KMS-11 (cell line): ENCODE measurements at regions not wholly inside any gene's neighbourhood (a gene's known extent, or its start where the extent isn't known, plus 50 kb on each side); places are given as distances from the start of the nearest gene placed in this dataset.

Experiments
- H2AFZ ChIP-seq: fragments of 200-600 bp; sonication (generic); 2 replicates; pipeline ENCODE4 v1.6.1; 2016; ENCODE audit warnings: antibody characterized with exemption, mixed run types, low read depth
- H3K27ac ChIP-seq: fragments of 200-600 bp; sonication (generic); 2 replicates; pipeline ENCODE4 v1.6.1; 2016; ENCODE audit warnings: mild to moderate bottlenecking, mixed run types
- H3K27me3 ChIP-seq: fragments of 200-600 bp; sonication (generic); 2 replicates; pipeline ENCODE4 v1.6.1; 2017; ENCODE audit warnings: mild to moderate bottlenecking, low read depth, mixed run types, moderate library complexity; ENCODE audit not compliant: insufficient read depth
- H3K36me3 ChIP-seq: fragments of 200-600 bp; sonication (generic); 2 replicates; pipeline ENCODE4 v1.6.1; 2017; ENCODE audit warnings: mild to moderate bottlenecking, mixed run types; ENCODE audit not compliant: insufficient read depth
- H3K4me1 ChIP-seq: fragments of 200-600 bp; sonication (generic); 2 replicates; pipeline ENCODE4 v1.6.1; 2016; ENCODE audit warnings: mild to moderate bottlenecking, low read depth, mixed run types; ENCODE audit not compliant: poor library complexity, severe bottlenecking
- H3K4me2 ChIP-seq: fragments of 200-600 bp; sonication (generic); 2 replicates; pipeline ENCODE4 v1.7.0; 2016; ENCODE audit warnings: mild to moderate bottlenecking, mixed run types
- H3K4me3 ChIP-seq: fragments of 200-600 bp; sonication (generic); IDR thresholded peaks from 2 replicates; pipeline ENCODE4 v1.6.1; 2017; ENCODE audit warnings: low read depth, low read length, mixed read lengths; ENCODE audit not compliant: insufficient read depth
- H3K79me2 ChIP-seq: fragments of 200-600 bp; sonication (generic); 2 replicates; pipeline ENCODE4 v1.6.1; 2016; ENCODE audit warnings: low read depth, mixed run types; ENCODE audit not compliant: insufficient read depth
- H3K9ac ChIP-seq: fragments of 200-600 bp; sonication (generic); 2 replicates; pipeline ENCODE4 v1.6.1; 2016; ENCODE audit warnings: mild to moderate bottlenecking, mixed run types
- H4K20me1 ChIP-seq: fragments of 200-600 bp; sonication (generic); 2 replicates; pipeline ENCODE4 v1.6.1; 2016; ENCODE audit warnings: mild to moderate bottlenecking, mixed run types; ENCODE audit not compliant: insufficient read depth
- CTCF ChIP-seq: fragments of 200-600 bp; sonication (generic); conservative IDR thresholded peaks from 2 replicates; pipeline ENCODE4 v1.6.1; 2017; ENCODE audit warnings: low read depth, mild to moderate bottlenecking, antibody characterized with exemption, low read length, moderate library complexity, mixed read lengths

DNA sequence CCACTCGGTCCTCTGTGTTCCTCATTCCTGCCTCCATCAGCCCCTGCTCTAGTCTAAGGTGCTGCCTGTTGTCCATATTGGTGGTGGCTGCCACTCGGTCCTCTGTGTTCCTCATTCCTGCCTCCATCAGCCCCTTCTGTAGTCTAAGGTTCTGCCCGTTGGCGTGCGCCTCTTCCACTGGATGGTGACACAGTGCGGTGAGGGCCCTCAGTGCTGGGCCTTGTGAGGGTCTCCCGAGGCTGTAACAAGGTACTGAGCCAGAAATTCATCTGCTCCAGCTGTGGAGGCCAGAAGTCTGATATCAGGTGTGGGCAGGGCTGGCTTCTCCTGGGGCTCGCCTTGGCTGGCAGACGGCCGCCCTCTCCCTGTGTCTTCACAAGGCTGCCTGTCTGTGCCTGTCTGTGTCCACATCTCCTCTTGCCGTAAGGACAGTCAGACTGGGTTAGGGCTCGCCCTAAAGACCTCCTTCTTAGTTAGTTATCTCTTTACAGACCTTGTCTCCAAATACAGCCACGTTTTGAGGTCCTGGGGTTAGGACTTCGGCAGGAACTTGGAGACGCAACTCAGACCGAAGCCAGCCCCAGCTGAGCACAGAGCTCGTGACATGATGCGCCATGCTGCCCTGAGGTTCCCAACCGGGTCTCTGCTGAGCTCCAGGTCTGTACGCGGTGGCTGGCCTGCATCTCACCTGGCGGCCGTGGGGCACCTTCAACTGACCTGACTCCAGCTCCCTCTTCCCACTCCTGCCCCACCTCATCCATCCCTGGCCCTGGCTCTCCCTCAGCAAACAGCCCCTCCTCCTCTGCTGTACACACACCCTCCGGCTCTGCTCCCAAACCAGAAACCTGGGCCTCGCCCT, 181.4 kb upstream of the SHH start:
- Histone ChIP-seq H3K4me2 (no peak overlapping the region), H2AFZ (no peak overlapping the region)

GRCh38 chr7:155992974-155993373, 180.7 kb upstream of the SHH start:
- Histone ChIP-seq H3K36me3 (no peaks in the 10 kb centered on the region), H3K79me2 (no peaks in the 10 kb centered on the region), H2AFZ (no peak overlapping the region), H3K27me3 (no peaks in the 10 kb centered on the region; the same call in 1 of the 2 replicates), H3K4me2 (no peak overlapping the region), H4K20me1 (no peaks in the 10 kb centered on the region), H3K27ac (no peak overlapping the region), H3K4me1 (no peaks in the 10 kb centered on the region), H3K9ac (no peak overlapping the region), H3K4me3 (no peak overlapping the region)
- no peak for TF ChIP-seq CTCF

More for the DNA sequence above, 181.4 kb upstream of the SHH start:
- no peak overlapping the region for H3K4me3 ChIP-seq
- H3K9ac ChIP-seq, result no peak overlapping the region
- no peaks in the 10 kb centered on the region for H3K4me1 ChIP-seq
- H3K27me3 ChIP-seq, result no peaks in the 10 kb centered on the region; the same call in 1 of the 2 replicates
- H3K36me3 ChIP-seq, result no peaks in the 10 kb centered on the region
- no peak overlapping the region for H3K27ac ChIP-seq
- H3K79me2 ChIP-seq, result no peaks in the 10 kb centered on the region
- H4K20me1 ChIP-seq, result no peaks in the 10 kb centered on the region
- no peak for TF ChIP-seq CTCF

DNA sequence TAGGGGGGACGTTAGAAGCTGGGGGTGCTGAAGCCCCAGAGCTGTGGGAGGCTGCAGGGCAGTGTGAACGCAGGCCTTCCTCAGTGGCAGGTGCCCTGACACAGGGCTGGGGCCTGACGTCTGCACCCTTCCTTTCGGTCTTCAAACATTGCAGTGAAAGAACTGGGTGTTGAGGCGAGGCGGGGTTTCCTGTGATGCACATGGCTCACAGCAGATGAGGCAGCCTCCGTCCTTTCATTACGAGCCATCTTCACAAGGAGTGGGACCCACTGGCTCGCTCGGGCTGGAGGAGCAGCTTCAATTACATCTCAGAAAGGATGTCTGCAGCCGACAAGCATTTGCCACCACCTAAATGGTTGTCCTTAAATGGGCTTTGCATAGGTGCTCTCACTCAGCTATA, 180.3 kb upstream of the SHH start:
- Histone ChIP-seq H3K4me3 (no peak overlapping the region), H4K20me1 (no peaks in the 10 kb centered on the region), H3K4me2 (no peak overlapping the region), H3K4me1 (no peaks in the 10 kb centered on the region), H3K79me2 (no peaks in the 10 kb centered on the region), H3K27ac (no peak overlapping the region), H3K27me3 (no peaks in the 10 kb centered on the region; the same call in 1 of the 2 replicates), H2AFZ (no peak overlapping the region), H3K36me3 (no peaks in the 10 kb centered on the region), H3K9ac (no peak overlapping the region)
- TF ChIP-seq CTCF, result no peak

- no peaks in the 10 kb centered on the region for H3K36me3 ChIP-seq
- H3K4me2 ChIP-seq, result no peak overlapping the region
- H3K9ac ChIP-seq, result no peak overlapping the region
- no peaks in the 10 kb centered on the region for H3K4me1 ChIP-seq
- TF ChIP-seq CTCF, result no peak
- no peak overlapping the region for H2AFZ ChIP-seq
- H3K27me3 ChIP-seq, result no peaks in the 10 kb centered on the region; the same call in 1 of the 2 replicates
- H3K4me3 ChIP-seq, result no peak overlapping the region
- H3K79me2 ChIP-seq, result no peaks in the 10 kb centered on the region
- H3K27ac ChIP-seq, result no peak overlapping the region
- H4K20me1 ChIP-seq, result no peaks in the 10 kb centered on the region
Observed at GRCh38 chr7:155992107-155992506, 179.8 kb upstream of the SHH start.
